ENCODE measurements at regions not wholly inside any gene's neighbourhood (a gene's known extent, or its start where the extent isn't known, plus 50 kb on each side); places are given as distances from the start of the nearest gene placed in this dataset.

DNA sequence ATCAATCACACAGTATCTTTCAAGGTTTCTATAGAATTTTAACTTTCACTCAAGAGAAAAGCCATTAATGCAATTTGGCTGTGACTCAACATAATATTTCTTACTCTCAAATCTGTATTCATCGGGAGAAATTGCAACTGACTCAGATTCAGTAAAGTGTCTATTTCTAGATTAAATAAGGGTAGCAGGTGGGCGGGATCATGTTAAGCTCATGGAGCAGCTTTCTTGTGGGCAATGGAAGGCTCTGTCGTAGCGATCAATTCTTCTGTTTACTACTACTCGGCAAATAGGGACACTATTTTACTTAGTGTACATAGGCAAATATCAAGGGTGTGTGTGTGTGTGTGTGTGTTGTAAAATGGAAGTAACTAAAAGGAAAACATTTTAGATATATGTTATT, 423.6 kb upstream of the NEGR1 start:
- TF ChIP-seq, protein P1, sequence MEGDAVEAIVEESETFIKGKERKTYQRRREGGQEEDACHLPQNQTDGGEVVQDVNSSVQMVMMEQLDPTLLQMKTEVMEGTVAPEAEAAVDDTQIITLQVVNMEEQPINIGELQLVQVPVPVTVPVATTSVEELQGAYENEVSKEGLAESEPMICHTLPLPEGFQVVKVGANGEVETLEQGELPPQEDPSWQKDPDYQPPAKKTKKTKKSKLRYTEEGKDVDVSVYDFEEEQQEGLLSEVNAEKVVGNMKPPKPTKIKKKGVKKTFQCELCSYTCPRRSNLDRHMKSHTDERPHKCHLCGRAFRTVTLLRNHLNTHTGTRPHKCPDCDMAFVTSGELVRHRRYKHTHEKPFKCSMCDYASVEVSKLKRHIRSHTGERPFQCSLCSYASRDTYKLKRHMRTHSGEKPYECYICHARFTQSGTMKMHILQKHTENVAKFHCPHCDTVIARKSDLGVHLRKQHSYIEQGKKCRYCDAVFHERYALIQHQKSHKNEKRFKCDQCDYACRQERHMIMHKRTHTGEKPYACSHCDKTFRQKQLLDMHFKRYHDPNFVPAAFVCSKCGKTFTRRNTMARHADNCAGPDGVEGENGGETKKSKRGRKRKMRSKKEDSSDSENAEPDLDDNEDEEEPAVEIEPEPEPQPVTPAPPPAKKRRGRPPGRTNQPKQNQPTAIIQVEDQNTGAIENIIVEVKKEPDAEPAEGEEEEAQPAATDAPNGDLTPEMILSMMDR (IDR thresholded peaks at IDR 0.05) = no peak
- TF ChIP-seq POLR2A (IDR thresholded peaks at IDR 0.05) = no peak

All from adrenal gland (tissue), 5 donors.